A673 (cell line): ENCODE measurements at regions not wholly inside any gene's neighbourhood (a gene's known extent, or its start where the extent isn't known, plus 50 kb on each side); places are given as distances from the start of the nearest gene placed in this dataset.

ENCODE experiments used
- EZH2 ChIP-seq: fragments of 200-600 bp; sonication (generic); IDR thresholded peaks from 2 replicates; pipeline ENCODE4 v1.6.1; 2017; ENCODE audit warnings: borderline replicate concordance, low read depth, mild to moderate bottlenecking, mixed read lengths, antibody characterized with exemption, low read length; ENCODE audit not compliant: poor library complexity, severe bottlenecking
- TF ChIP-seq, protein P1 (sequence below): fragments of 300-800, 200-600 bp; sonication (generic); conservative IDR thresholded peaks from 2 replicates; pipeline ENCODE4 v1.5.1; 2017; ENCODE audit warnings: low read depth, mild to moderate bottlenecking, antibody characterized with exemption, low read length, moderate library complexity, mixed read lengths

DNA sequence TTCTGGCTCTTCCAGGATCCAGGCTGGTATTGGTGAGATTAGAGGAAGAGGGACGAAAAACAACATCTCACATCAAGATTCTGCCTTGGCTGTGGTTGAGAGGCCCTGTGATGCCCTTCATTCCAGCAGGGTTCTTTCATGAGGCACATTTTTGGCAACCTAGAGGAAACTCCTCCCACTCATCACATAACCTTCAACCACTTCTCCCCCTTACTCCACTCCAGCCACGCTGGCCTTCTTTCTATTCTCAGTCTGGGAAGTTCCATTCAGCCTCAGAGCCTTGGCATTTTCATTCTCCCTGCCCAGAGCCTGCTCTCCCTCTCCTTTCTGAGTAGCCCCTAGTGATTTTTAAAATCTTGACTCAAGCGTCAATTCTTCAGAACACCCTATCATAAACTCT, 337.5 kb downstream of the ZSWIM6 start:
- TF ChIP-seq, protein P1, sequence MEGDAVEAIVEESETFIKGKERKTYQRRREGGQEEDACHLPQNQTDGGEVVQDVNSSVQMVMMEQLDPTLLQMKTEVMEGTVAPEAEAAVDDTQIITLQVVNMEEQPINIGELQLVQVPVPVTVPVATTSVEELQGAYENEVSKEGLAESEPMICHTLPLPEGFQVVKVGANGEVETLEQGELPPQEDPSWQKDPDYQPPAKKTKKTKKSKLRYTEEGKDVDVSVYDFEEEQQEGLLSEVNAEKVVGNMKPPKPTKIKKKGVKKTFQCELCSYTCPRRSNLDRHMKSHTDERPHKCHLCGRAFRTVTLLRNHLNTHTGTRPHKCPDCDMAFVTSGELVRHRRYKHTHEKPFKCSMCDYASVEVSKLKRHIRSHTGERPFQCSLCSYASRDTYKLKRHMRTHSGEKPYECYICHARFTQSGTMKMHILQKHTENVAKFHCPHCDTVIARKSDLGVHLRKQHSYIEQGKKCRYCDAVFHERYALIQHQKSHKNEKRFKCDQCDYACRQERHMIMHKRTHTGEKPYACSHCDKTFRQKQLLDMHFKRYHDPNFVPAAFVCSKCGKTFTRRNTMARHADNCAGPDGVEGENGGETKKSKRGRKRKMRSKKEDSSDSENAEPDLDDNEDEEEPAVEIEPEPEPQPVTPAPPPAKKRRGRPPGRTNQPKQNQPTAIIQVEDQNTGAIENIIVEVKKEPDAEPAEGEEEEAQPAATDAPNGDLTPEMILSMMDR, result no peak
- TF ChIP-seq EZH2, result no peak
